Ishikawa (cell line): ENCODE measurements at regions not wholly inside any gene's neighbourhood (a gene's known extent, or its start where the extent isn't known, plus 50 kb on each side); places are given as distances from the start of the nearest gene placed in this dataset.

Source experiments
- CEBPB ChIP-seq: IDR thresholded peaks from 2 replicates; pipeline ENCODE4 v1.6.1; 2012
- CREB1 ChIP-seq: IDR thresholded peaks from 2 replicates; pipeline ENCODE4 v1.6.1; 2012; ENCODE audit warnings: low read depth
- EGR1 ChIP-seq: IDR thresholded peaks from 2 replicates; pipeline ENCODE4 v1.6.1; 2012
- EP300 ChIP-seq: IDR thresholded peaks from 2 replicates; pipeline ENCODE4 v1.6.1; 2012; ENCODE audit warnings: borderline replicate concordance
- FOXM1 ChIP-seq: IDR thresholded peaks from 2 replicates; pipeline ENCODE4 v1.6.1; 2012; ENCODE audit warnings: low read depth, borderline replicate concordance
- MAX ChIP-seq: IDR thresholded peaks from 2 replicates; pipeline ENCODE4 v1.6.1; 2012
- NFIC ChIP-seq: IDR thresholded peaks from 2 replicates; pipeline ENCODE4 v1.6.1; 2012
- RAD21 ChIP-seq: IDR thresholded peaks from 2 replicates; pipeline ENCODE4 v1.6.1; 2012; ENCODE audit warnings: low read depth
- REST ChIP-seq: IDR thresholded peaks from 2 replicates; pipeline ENCODE4 v1.6.1; 2012; ENCODE audit warnings: low read depth, mild to moderate bottlenecking
- TAF1 ChIP-seq: IDR thresholded peaks from 2 replicates; pipeline ENCODE4 v1.6.1; 2012; ENCODE audit warnings: low read depth, mild to moderate bottlenecking
- TCF12 ChIP-seq: IDR thresholded peaks from 2 replicates; pipeline ENCODE4 v1.6.1; 2012; ENCODE audit warnings: low read depth
- TEAD4 ChIP-seq: IDR thresholded peaks from 2 replicates; pipeline ENCODE4 v1.6.1; 2012
- USF1 ChIP-seq: IDR thresholded peaks from 2 replicates; pipeline ENCODE4 v1.6.1; 2012
- YY1 ChIP-seq: IDR thresholded peaks from 2 replicates; pipeline ENCODE4 v1.6.1; 2012; ENCODE audit warnings: low read depth
- ZBTB7A ChIP-seq: IDR thresholded peaks from 2 replicates; pipeline ENCODE4 v1.6.1; 2012; ENCODE audit warnings: low read depth

DNA sequence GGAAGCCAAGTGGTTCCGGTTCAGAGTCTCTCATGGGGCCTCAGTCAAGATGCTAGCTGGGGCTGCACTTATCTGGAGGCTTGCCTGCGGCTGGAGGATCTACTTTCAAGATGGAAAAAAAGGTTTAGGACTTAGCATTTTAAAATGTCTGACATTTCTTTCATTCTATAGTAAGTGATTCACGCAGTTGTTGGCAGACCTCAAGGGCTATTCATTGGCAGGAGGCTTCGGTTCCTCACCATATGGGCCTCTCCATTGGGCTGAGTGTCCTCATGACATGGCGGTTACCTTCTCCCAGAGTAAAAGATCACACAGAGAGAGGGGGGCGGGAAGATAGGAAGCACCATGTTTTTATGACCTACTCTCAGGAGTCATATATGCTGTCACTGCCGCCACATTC, 298.0 kb upstream of the PLET1 start:
- TF ChIP-seq TAF1, result no peak

- TF ChIP-seq CREB1, result no peak
- no peak for TF ChIP-seq MAX
- TF ChIP-seq REST, result no peak
- TF ChIP-seq EP300, result no peak
- no peak for TF ChIP-seq CEBPB
- no peak for TF ChIP-seq YY1
- no peak for TF ChIP-seq TAF1
- no peak for TF ChIP-seq TCF12
- no peak for TF ChIP-seq EGR1
- TF ChIP-seq USF1, result no peak
- no peak for TF ChIP-seq TEAD4
Observed at GRCh38 chr11:112563808-112564207, 303.1 kb upstream of the PLET1 start.

- TF ChIP-seq EGR1 (no peak), NFIC (no peak), REST (no peak), EP300 (no peak), FOXM1 (no peak)
Observed at GRCh38 chr11:112564228-112564955, 303.7 kb upstream of the PLET1 start.

GRCh38 chr11:112565551-112565950, 304.9 kb upstream of the PLET1 start:
- TF ChIP-seq TAF1 (no peak), USF1 (no peak), TEAD4 (no peak), EGR1 (no peak), MAX (no peak), NFIC (no peak), RAD21 (no peak), FOXM1 (no peak), CEBPB (no peak), EP300 (no peak)

DNA sequence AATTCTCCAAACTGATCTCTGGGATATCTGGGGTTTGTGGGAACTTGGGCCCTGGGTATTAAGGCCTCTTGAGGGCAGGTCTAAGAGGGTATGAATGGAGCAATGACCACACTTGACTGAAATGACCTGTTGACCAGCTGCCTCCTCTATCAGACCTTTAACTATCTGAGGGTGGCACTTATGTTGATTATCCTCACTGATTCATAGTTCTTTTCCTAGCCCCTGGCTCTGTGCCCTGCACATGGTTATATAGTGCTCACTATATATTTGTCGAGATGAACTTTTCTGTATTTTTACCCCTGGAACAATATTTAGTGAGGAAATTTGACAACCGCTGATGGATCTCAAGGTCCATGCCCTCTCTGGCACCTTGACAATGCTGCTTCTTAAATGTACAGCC, 305.5 kb upstream of the PLET1 start:
- TF ChIP-seq CEBPB (no peak), RAD21 (no peak), EGR1 (no peak), CREB1 (no peak), TEAD4 (no peak), TAF1 (no peak), FOXM1 (no peak), YY1 (no peak), NFIC (no peak), ZBTB7A (no peak), EP300 (no peak), USF1 (no peak), MAX (no peak), REST (no peak)
